HG03342 (cell line): ENCODE measurements at regions not wholly inside any gene's neighbourhood (a gene's known extent, or its start where the extent isn't known, plus 50 kb on each side); places are given as distances from the start of the nearest gene placed in this dataset.

Experiments used
- ATAC-seq: cut with Tn5 transposase; IDR thresholded peaks from one replicate; pipeline ENCODE4 v1.9.1; 2021; ENCODE audit warnings: mild to moderate bottlenecking, moderate library complexity; ENCODE audit not compliant: unreplicated experiment

DNA sequence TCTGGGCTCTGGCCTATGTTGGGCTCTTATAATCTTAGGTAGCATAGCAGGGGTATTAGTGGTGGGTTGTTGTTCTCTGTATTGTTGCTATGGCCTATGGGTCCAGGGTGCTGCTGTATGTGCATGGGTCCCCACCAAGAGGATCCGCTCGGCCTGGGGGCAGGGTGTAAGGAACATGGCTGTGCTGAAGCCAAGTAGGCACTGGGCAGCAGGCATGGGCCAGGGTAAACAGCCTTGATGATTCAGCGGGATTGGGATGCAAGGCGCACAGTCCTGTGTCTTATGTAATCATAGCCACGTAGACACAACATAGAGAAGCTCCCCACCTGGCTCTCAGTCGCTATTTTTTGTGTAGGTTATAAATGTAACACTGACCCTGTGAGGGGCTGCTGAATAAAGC lies 306.9 kb downstream of the ZPLD1 start:
- ATAC-seq: no peak

DNA sequence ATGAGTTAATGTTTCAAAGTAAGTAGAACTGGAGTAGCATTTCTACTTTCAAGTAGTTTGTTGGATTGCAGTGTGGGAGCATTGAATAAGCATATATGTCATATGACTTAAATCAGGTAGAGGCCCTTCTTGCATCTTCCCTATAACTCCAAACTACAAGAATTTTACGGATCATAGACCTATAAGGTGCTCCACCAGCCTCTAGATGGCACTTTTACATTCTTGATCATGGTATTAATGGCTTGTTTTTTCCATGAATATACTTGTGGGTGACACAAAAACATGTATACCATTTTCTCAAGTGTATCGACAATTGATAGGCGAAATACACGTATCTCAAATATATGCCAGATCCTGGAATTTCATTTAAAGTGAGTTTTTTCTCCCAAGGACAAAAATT lies 311.1 kb downstream of the ZPLD1 start:
- ATAC-seq: no peak

DNA sequence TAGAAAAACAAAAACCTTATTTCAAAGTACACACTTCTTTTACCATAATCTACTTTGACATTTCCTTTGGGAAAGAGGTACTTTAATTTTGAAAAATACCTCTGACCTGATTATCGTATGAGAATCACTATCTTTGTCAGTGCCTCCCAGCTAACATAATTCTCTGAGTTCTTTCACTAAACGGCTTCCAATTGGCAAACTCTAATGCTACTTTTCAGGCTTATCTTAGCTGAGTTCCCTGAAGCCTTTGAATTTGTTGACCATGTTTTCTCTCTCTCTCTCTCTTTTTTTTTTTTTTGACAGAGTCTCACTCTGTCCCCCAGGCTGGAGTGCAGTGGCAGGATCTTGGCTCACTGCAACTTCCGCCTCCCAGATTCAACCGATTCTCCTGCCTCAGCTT lies 312.8 kb downstream of the ZPLD1 start:
- no peak for ATAC-seq

DNA sequence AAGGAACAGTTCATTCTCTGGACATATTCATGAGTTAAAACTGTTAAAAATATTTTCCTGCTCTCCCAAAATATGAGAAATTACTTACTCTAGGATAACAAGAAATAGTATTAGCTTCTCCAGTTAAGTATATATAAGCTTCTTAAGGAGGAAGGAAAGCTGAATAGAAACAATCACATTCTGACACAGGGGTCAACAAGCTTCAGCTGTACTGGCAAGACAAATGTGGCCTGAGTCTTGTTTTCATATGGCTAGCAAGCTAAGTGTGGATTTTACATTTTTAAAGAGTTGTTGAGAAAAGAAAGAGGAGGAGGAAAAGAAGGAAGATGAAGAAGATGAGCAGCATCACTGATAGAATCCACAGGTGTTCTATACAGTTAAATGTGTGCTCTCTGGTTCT lies 313.8 kb downstream of the ZPLD1 start:
- ATAC-seq: no peak

DNA sequence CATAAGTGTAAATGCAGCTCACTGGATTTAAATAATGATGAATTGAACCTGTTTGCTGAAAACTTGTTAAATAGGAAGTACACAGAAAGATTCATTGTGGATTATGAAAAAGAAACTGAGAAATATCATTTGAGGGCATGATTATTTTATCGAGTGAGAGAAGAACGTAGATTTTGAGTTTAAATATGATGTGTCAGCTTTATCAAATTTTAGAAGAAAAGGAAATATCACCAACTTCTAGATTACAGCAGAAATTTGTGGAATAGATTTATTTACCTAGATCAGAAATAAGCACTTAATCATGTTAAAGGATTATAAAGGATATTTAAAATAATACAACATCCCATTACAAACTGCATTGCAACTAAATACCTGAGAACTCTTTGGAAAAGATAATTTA lies 315.5 kb downstream of the ZPLD1 start:
- ATAC-seq: no peak

DNA sequence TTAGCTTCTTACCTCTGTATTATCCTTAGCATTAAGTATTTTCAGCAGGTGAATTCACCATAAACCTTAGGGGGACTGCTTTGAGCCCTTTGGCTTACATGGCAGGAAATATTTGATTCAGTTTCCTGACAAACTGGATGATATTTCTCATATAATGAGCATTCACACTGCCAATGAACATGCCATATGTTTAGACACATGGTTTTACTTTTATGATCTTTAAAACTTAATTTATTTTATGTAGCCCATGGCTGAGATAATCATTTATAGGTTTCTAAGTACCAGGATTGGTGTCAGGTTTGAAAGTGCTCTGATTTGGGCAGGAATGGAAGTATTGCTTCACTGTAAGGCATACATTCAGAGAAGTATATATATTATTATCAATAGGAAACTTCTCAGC lies 319.1 kb downstream of the ZPLD1 start:
- no peak for ATAC-seq

DNA sequence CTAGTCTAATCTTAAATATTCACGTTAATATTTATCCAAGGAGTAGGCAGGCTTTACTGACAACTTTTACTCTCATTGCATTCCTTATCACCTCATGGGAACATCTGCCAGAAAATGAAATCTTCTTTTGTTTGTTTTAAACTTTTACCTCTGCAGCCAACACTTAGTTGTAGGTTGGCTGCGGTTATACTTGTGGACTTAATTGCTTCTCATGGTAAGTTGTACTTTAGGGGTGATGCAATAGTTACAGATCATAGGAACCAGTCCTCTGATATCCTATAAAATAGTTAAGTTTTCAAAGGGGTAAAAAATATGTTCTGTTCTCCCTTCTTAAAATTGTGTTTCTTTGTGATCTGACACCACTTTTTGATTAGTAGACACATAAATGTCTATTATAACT lies 321.9 kb downstream of the ZPLD1 start:
- no peak for ATAC-seq

DNA sequence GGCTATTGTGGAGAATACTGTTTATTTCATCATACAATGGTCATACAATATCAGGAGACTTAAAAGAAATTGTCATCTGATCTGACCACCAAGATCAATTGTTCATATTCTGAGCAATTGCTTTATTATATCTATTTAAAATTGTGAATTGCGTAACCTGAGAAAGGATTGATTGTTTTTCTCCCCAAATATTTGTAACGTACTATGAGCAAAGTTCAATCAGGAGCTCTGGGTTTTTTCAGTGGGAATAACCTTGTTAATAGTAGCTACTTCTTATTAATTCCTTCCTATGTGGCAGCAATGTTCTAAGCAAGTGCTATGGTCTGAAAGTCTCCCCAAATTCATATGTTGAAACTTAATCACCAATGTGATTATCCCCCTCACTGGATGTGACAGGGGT lies 323.1 kb downstream of the ZPLD1 start:
- no peak for ATAC-seq

DNA sequence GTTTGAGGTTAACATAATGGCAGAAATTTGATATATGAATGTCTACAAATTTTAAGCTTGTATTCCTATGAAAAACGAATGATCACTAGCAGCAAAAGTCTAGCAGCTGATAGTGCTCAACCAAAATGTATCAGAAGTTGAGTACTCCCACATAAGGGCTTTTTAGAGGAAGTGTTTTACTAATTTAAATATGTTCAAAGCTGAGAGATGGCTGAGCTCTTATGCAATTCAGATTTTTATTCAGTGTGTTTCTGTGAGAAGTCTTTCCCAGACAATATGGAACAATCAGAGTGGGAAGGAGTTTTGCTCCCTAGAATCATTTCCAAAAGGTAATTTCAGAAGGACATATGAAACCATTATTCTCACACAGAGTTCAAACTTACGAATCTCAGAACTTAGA lies 327.0 kb downstream of the ZPLD1 start:
- ATAC-seq: no peak

DNA sequence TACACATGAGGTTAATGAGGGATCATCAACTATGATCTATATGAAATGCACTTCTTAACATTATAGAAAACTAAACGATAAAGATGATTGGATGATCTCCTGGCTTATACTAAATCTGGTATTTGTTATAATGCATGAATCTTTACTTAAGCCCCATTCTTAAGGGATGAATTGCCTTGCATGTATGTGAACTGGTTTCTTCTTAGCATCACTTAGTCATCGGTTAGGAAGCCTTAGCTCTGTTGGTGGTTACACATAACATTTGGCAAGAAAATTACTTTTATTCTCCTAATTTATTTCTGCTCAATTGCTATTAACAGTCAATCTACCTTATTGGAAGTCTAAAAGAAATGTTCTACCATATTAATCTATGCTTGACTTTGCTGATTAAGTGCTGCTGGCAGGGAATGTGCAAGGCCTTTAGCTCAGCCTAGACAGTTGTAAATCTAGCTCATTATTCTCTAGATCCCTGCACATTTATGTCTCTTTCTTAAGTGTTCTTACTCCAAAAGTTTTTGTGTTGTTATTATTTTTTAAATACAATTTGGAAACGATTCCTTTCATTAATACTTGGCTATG lies 356.0 kb downstream of the ZPLD1 start:
- no peak for ATAC-seq

DNA sequence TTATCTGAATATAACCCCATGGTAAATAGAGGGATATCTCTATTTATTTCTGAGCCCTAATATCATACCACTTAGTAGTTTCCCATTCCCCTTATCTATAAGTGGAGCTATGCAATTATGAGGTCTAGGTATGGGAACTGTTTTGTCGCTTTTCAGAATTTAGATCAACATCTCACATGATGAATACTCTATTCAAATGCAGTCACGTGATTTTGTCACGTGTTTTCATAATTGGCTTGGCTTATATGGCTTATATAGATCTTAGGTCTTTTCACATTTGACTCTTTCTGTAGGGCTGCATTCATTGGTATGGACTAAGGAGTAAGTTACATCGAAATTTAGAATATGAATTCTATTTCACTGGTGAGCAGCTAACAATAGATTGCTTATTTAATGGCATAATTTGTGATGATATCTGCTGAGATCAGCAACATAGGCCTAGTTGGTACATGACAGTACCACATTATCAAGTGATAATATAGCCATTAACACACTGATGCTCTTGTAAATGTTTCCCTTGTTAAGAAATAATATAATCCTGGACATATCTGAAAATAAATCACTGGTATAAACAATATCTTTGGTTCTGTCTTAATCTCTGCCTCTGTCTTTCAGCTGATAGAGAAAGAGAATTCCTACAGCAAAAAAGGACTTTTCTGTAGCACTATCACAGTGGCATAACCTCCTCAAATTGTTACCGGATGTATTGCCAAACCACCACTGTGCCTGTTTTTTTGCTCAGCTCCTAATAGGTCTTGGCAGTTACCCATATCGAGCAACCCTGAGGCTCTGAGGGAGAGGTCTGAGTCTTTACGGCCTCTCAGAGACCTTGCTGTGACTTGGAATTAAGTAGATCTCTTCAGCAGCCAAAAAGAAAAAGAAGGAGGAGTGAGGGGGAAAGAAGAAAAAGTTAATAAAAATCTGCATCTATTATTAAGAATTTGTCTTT lies 357.1 kb downstream of the ZPLD1 start:
- ATAC-seq: no peak

DNA sequence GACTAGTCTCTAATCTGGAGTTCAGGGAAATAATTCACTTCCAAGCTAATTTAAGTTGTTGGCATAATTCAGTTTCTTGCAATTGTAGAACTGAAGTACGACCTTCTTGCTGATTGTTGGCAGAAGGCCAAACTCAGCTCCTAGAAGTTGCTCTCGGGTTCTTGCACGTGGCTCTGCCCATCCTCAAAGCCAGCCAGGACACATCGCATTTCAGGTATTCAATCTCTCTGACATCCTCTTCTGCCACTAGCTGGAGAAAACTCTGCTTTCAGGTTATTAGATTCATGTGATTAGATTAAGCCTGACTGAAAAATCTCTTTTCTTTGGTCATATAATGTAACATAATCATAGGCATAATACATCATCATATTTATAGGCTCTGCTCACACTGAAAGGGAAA lies 362.0 kb downstream of the ZPLD1 start:
- no peak for ATAC-seq

DNA sequence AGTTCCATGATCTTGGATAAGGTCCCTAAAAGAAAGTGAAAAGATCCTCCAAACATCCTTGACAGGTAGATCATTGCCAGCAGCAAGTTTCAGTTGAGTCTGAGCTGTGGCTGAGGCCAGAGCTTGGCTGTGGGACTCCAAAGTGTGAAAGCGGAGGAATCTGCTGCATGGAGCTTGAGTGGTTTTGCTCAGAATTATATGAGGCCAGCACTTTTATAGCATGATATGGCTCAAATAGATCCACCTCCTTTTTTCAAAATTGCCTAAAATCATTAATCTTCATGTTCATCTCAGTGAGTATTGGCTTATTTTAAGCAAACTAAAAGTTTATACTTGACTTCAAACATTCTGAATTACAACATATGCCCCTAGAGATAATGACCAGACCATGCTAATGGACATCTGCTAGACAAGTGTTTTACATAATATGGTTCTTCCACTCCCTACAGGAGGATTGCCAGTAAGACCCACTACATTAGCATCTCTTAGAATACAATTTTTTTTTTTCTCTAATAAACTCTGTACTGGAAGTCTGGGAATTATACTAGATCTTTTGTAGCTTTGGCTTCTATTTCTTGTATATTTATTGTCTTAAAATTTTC lies 368.1 kb downstream of the ZPLD1 start:
- no peak for ATAC-seq

DNA sequence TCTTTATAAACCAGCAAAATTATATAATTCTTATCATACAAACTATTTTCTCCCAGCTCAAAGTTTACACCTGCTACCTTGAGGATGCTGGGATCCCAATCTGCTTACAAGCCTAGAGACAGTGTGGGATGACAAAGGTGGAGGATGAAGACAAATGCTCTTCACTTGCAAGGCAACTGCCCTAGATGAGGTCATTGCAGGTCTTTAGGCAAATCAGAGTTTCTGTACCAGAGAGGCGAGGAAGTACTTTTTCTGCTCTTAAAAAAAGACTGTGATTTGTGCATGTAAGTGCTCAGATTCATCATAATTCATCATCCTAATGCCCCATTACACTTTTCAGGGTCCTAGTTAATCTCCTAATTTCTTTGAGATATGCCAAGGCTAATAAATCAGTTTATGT lies 376.1 kb downstream of the ZPLD1 start:
- no peak for ATAC-seq

DNA sequence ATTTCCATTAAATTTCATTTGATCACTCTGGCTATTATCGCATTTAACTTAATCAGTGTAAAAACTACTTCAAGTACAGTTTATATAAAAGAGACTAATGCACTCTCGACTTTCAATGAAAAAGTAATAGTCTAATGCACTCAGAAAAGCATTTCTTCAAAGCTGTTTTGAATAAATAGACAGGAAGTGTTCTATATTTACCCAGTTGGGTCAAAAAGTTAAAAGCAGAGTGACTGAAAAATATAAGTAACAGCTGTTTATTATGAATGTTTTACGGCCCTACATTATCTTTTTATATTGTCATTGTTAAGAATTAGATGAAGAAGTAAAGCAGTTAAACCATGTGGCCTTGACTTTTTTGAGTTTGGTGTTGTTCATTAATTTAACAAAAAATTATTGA lies 391.8 kb downstream of the ZPLD1 start:
- ATAC-seq: no peak

DNA sequence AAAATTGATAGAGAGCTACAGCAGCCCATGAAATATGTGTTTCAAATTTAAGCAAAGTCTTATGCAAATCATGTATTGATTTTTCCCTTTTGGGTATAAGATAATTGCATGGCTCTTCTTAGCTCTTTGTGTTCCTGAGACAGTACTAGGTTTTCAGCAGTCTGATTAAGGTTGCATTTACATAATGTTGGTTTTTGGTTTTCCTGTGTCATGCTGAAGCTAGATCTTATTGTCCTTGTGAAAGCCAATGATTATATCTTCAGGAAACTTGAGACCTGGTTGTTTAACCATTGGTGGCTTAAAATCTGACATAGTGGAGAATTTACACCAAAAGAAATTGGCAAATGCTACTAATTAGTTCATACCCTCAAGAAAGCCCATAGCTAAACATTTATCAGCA lies 392.6 kb downstream of the ZPLD1 start:
- no peak for ATAC-seq

DNA sequence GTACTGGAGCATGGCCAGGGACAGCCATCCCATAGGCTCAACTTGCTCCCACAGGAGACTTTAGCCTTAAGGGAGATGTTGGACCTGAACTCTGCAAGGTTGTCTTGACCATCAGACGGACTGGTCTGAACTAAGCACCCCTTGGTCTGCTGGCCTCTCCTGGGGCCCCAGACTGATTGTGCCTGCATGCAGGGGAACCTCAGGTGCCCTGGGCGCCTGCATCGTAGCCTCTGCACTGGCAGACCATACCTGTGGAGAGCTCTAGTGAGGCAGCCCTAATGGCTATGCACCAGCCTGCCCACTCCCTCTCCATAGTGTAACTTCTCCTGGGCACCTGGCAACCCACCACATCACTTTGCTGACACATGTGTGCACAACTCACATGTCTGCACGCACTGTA lies 395.6 kb downstream of the ZPLD1 start:
- ATAC-seq: no peak

DNA sequence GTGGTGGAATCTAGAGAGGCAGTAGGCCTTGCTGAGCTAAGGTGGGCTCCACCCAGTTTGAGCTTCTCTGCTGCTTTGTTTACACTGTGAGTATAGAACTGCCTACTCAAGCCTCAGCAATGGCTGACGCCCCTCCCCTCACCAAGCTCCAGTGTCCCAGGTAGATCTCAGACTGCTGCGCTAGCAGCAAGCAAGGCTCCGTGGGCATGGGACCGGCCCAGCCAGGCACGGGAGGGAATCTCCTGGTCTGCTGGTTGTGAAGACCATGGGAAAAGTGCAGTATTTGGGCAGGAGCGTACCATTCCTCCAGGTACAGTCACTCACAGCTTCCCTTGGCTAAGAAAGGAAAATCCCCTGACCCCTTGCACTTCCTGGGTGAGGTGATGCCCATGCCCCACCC lies 407.1 kb downstream of the ZPLD1 start:
- no peak for ATAC-seq

DNA sequence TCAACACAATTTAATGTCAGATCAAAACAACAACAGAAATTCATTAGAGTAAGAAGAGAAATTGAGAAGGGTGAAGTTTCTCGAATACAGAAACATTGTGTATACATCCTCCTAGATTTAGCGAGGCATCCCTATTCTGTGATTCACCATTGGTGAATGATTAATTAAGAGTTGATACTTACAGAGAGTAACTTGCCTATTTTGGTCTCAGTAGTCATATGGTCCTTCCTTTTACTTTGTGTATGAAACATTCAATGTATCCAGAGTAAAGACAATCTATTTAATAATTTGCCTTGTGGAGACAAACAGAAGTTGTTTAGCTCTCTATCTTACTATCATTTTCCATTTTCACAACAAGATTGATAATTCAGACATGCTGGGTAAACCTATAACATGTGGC lies 432.0 kb downstream of the ZPLD1 start:
- ATAC-seq: no peak

DNA sequence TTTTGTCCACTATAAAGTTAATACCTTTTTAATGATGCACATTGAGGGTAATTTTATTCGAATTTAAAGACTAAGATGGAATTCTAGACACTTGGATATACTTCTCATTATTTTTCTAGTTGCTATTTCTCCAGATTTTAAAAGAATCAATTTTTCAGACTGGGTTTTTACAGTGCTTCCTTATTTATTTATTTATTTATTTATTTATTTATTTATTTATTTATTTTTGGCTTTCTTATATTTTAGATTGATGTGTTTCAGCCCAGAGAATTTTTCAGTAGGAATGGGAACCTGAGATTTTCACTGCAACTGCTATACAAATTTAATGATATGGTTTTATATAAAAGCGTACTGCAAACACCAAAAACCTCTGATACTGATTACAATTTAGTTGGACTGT lies 448.7 kb downstream of the ZPLD1 start:
- no peak for ATAC-seq

DNA sequence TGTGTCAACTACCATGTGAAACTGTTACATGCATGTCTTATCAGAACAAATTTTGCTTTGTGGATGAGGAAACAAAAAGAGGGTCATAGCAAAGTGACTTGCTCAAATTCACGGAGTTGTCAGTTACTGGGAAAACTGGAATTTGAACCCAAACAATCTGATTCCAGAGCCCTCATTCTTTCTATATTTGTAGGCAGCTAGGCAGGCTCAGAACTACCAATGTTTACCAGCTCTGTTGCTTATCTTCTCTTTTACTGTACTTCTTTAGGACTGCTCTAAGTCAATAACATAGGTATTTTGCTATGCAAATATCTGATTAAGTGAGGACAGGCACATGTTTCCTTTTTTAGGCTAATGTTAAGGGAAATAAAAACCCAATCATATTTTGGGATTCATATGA lies 450.5 kb downstream of the ZPLD1 start:
- ATAC-seq: no peak

DNA sequence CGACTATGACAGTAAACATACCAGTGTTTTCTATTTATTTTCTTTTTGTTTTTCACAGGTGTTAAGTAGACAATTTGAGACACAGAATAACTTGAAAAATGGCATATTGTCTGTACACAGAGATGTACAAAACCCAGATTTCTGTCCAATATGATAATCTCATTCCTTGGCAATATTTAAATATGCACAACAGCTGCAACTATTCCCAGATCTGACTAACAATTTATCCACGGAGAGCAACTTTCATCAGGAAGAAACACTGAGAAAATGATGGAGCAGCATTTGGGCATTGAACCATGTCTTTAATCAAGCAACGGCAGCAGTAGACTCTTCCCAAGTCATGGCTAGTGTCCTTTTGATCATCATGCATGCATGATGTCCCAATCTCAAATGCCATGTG lies 452.6 kb downstream of the ZPLD1 start:
- no peak for ATAC-seq
